Loucy (cell line): ENCODE measurements at regions not wholly inside any gene's neighbourhood (a gene's known extent, or its start where the extent isn't known, plus 50 kb on each side); places are given as distances from the start of the nearest gene placed in this dataset.

Experiments used
- H2AFZ ChIP-seq: fragments of 200-600 bp; sonication (generic); 2 replicates; pipeline ENCODE4 v1.6.0; 2016; ENCODE audit warnings: antibody characterized with exemption, mild to moderate bottlenecking, low read length, moderate library complexity
- H3F3A ChIP-seq: fragments of 200-600 bp; 2 replicates; pipeline ENCODE4 v1.6.0; 2016; ENCODE audit warnings: antibody characterized with exemption, low read depth, mild to moderate bottlenecking
- H3K27me3 ChIP-seq: fragments of 200-600 bp; sonication (generic); 2 replicates; pipeline ENCODE4 v1.6.1; 2014; ENCODE audit warnings: low read length, mild to moderate bottlenecking; ENCODE audit not compliant: insufficient read depth, poor library complexity, severe bottlenecking
- H3K36me3 ChIP-seq: fragments of 200-600 bp; sonication (generic); 2 replicates; pipeline ENCODE4 v1.6.1; 2016; ENCODE audit warnings: low read length; ENCODE audit not compliant: insufficient read depth
- H3K4me1 ChIP-seq: fragments of 200-600 bp; sonication (generic); 2 replicates; pipeline ENCODE4 v1.5.1; 2014; ENCODE audit warnings: low read length, mild to moderate bottlenecking; ENCODE audit not compliant: insufficient read depth, poor library complexity, severe bottlenecking
- H3K4me2 ChIP-seq: fragments of 200-600 bp; sonication (generic); 2 replicates; pipeline ENCODE4 v1.6.0; 2014; ENCODE audit warnings: antibody characterized with exemption, low read length, low read depth, mild to moderate bottlenecking; ENCODE audit not compliant: poor library complexity, severe bottlenecking
- H3K4me3 ChIP-seq: fragments of 200-600 bp; sonication (generic); 2 replicates; pipeline ENCODE4 v1.5.1; 2014; ENCODE audit warnings: low read length, mild to moderate bottlenecking, mixed read lengths; ENCODE audit not compliant: poor library complexity, severe bottlenecking
- H3K79me2 ChIP-seq: fragments of 200-600 bp; sonication (generic); 2 replicates; pipeline ENCODE4 v1.6.1; 2014; ENCODE audit warnings: low read length; ENCODE audit not compliant: insufficient read depth
- H3K9ac ChIP-seq: fragments of 200-600 bp; sonication (generic); 2 replicates; pipeline ENCODE4 v1.6.0; 2014; ENCODE audit warnings: mild to moderate bottlenecking, low read depth, low read length, moderate library complexity; ENCODE audit not compliant: poor library complexity, severe bottlenecking
- H3K9me2 ChIP-seq: fragments of 200-600 bp; sonication (generic); replicated peaks from 2 replicates; pipeline ENCODE4 v1.6.1; 2016; ENCODE audit warnings: low read depth, low read length, mixed read lengths
- H3K9me3 ChIP-seq: fragments of 200-600 bp; sonication (generic); 2 replicates; pipeline ENCODE4 v1.6.1; 2014; ENCODE audit warnings: mild to moderate bottlenecking, antibody characterized with exemption, low read length, low read depth; ENCODE audit not compliant: insufficient read depth
- H4K20me1 ChIP-seq: fragments of 200-600 bp; sonication (generic); 2 replicates; pipeline ENCODE4 v1.6.0; 2014; ENCODE audit warnings: antibody characterized with exemption, low read length, mild to moderate bottlenecking; ENCODE audit not compliant: insufficient read depth, poor library complexity, severe bottlenecking
- EZH2phosphoT487 ChIP-seq: fragments of 200-600 bp; IDR thresholded peaks from 2 replicates; pipeline ENCODE4 v1.6.1; 2018; ENCODE audit warnings: antibody characterized with exemption, mild to moderate bottlenecking, moderate library complexity, borderline replicate concordance
- TF ChIP-seq, protein P1 (sequence below): fragments of 200-600 bp; sonication (generic); conservative IDR thresholded peaks from 2 replicates; pipeline ENCODE4 v1.5.1; 2014; ENCODE audit warnings: mild to moderate bottlenecking, antibody characterized with exemption, low read length

DNA sequence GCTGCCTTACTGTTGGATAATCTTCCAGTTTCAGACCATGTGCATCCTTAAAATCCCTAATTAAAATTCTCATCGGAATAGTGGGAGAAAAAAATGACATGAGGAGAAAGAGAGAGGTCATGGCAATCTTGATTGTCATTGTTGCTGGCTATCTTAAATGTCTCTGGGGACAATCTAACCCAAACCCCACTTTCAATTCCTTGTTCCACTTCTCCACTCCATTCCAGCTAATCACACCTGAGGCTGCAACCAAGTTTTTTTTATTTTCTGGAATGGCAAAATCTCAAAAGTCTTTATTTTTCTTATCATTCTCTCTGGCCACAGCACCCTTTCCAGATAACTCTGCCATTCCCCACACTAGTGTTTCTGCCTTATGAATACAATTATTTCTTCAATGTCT, 171.9 kb upstream of the RASA1 start:
- Histone ChIP-seq H3K4me3 (no peak overlapping the region), H3K9ac (no peak overlapping the region), H4K20me1 (no peaks in the 10 kb centered on the region), H3K79me2 (no peaks in the 10 kb centered on the region), H3K4me2 (no peak overlapping the region), H3K36me3 (no peaks in the 10 kb centered on the region), H3K9me3 (0 out of 2 replicates have a peak, but pooled peaks cover 3% of the 10 kb centered on the region), H3F3A (no peaks in the 10 kb centered on the region), H3K4me1 (no peaks in the 10 kb centered on the region), H2AFZ (no peak overlapping the region), H3K27me3 (no peaks in the 10 kb centered on the region), H3K9me2 (no peaks in the 10 kb centered on the region)
- TF ChIP-seq EZH2phosphoT487: no peak
- TF ChIP-seq, protein P1, sequence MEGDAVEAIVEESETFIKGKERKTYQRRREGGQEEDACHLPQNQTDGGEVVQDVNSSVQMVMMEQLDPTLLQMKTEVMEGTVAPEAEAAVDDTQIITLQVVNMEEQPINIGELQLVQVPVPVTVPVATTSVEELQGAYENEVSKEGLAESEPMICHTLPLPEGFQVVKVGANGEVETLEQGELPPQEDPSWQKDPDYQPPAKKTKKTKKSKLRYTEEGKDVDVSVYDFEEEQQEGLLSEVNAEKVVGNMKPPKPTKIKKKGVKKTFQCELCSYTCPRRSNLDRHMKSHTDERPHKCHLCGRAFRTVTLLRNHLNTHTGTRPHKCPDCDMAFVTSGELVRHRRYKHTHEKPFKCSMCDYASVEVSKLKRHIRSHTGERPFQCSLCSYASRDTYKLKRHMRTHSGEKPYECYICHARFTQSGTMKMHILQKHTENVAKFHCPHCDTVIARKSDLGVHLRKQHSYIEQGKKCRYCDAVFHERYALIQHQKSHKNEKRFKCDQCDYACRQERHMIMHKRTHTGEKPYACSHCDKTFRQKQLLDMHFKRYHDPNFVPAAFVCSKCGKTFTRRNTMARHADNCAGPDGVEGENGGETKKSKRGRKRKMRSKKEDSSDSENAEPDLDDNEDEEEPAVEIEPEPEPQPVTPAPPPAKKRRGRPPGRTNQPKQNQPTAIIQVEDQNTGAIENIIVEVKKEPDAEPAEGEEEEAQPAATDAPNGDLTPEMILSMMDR: no peak

DNA sequence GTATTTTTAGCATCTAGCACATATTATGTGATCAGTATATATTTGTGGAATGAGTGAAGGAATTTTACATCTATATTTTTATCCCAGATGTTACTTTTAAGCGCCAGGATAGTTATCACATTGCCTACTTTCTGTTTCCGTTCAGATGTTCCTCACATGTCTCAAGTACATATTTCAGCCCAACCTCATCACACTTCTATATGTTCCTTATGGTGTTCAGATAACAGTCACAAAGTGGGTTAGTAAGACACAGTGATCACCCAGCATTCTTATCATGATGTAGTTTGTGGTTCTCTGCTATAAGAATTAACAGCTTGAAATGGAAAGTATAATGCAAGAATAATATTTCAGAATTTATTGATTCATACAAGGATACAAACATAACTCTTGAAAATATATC, 170.0 kb upstream of the RASA1 start:
- Histone ChIP-seq H3K9me3 (no peaks in the 10 kb centered on the region), H4K20me1 (no peaks in the 10 kb centered on the region), H3K36me3 (no peaks in the 10 kb centered on the region), H3K79me2 (no peaks in the 10 kb centered on the region), H2AFZ (no peak overlapping the region), H3K9ac (no peak overlapping the region), H3K27me3 (no peaks in the 10 kb centered on the region), H3K4me1 (no peaks in the 10 kb centered on the region), H3K4me2 (no peak overlapping the region), H3K9me2 (no peaks in the 10 kb centered on the region), H3K4me3 (no peak overlapping the region), H3F3A (no peaks in the 10 kb centered on the region)
- TF ChIP-seq, protein P1: no peak
- no peak for TF ChIP-seq EZH2phosphoT487

DNA sequence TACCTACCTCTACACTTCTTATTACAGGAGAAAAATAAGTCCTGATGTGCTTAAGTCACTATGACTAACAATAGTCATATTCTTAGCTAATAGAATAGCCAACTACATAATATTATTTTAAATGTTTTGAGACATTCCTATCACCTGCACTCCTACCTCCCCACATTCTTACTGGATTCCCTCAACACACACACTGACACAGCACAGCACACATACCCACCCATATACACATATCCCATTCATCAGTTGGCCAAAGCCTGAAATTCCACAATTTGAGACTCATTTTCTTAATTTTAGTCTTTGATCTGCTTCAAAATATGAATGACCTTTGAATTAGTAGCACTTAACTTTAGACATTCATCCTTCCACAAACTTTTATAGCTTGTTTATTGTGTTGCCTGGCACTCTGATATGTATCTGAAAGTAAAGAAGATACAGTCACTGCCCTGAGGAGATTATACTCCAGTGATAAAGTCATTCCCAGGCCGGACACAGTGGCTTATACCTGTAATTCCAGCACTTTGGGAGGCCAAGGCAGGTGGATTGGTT, 168.3 kb upstream of the RASA1 start:
- H3K36me3 ChIP-seq: no peaks in the 10 kb centered on the region
- H3K9me2 ChIP-seq: no peaks in the 10 kb centered on the region
- no peaks in the 10 kb centered on the region for H3K27me3 ChIP-seq
- TF ChIP-seq, protein P1: no peak
- TF ChIP-seq EZH2phosphoT487: no peak
- H3K4me3 ChIP-seq: no peak overlapping the region
- H3F3A ChIP-seq: no peaks in the 10 kb centered on the region
- H3K4me1 ChIP-seq: no peaks in the 10 kb centered on the region
- H3K79me2 ChIP-seq: no peaks in the 10 kb centered on the region
- no peak overlapping the region for H2AFZ ChIP-seq
- no peaks in the 10 kb centered on the region for H3K9me3 ChIP-seq
- H3K9ac ChIP-seq: no peak overlapping the region
- H3K4me2 ChIP-seq: no peak overlapping the region
- no peaks in the 10 kb centered on the region for H4K20me1 ChIP-seq
